Ammon's horn (tissue), 1 donor: ENCODE measurements at regions not wholly inside any gene's neighbourhood (a gene's known extent, or its start where the extent isn't known, plus 50 kb on each side); places are given as distances from the start of the nearest gene placed in this dataset.

Experiments used
- DNase-seq: peaks from one replicate; pipeline ENCODE4 v3.0.0-alpha.2; 2016; ENCODE audit warnings: low spot score

- DNase-seq = no peak
Measured at GRCh38 chr2:509888-510287, 167.3 kb downstream of the TMEM18 start.

GRCh38 chr2:508121-508520 is 169.1 kb downstream of the TMEM18 start:
- DNase-seq = no peak

GRCh38 chr2:506866-507265 is 170.3 kb downstream of the TMEM18 start:
- DNase-seq = no peak

- no peak for DNase-seq
Measured at GRCh38 chr2:506451-506850, 170.8 kb downstream of the TMEM18 start.

- no peak for DNase-seq
Measured at GRCh38 chr2:505941-506340, 171.3 kb downstream of the TMEM18 start.

- no peak for DNase-seq
Measured at GRCh38 chr2:503288-503999, 173.8 kb downstream of the TMEM18 start.

GRCh38 chr2:502831-503230 is 174.4 kb downstream of the TMEM18 start:
- no peak for DNase-seq

GRCh38 chr2:501667-502066 is 175.5 kb downstream of the TMEM18 start:
- no peak for DNase-seq

- DNase-seq = no peak
Measured at GRCh38 chr2:501130-501529, 176.1 kb downstream of the TMEM18 start.

- no peak for DNase-seq
Measured at GRCh38 chr2:499726-500125, 177.5 kb downstream of the TMEM18 start.

GRCh38 chr2:498493-499178 is 178.6 kb downstream of the TMEM18 start:
- DNase-seq = no peak

GRCh38 chr2:497770-498492 is 179.3 kb downstream of the TMEM18 start:
- DNase-seq = no peak

GRCh38 chr2:496729-497128 is 180.5 kb downstream of the TMEM18 start:
- no peak for DNase-seq

GRCh38 chr2:495745-496275 is 181.4 kb downstream of the TMEM18 start:
- no peak for DNase-seq

GRCh38 chr2:494853-495252 is 182.4 kb downstream of the TMEM18 start:
- DNase-seq = no peak

GRCh38 chr2:493228-493627 is 184.0 kb downstream of the TMEM18 start:
- DNase-seq = no peak

- no peak for DNase-seq
Measured at GRCh38 chr2:492178-492577, 185.0 kb downstream of the TMEM18 start.

GRCh38 chr2:489838-490237 is 187.4 kb downstream of the TMEM18 start:
- no peak for DNase-seq

- no peak for DNase-seq
Measured at GRCh38 chr2:489084-489483, 188.1 kb downstream of the TMEM18 start.

GRCh38 chr2:487186-488079 is 189.8 kb downstream of the TMEM18 start:
- DNase-seq = no peak

GRCh38 chr2:486371-486770 is 190.8 kb downstream of the TMEM18 start:
- DNase-seq = no peak

- DNase-seq = no peak
Measured at GRCh38 chr2:481388-481787, 193.5 kb upstream of the ALKAL2 start.
